OCI-LY1 (cell line): ENCODE measurements at regions not wholly inside any gene's neighbourhood (a gene's known extent, or its start where the extent isn't known, plus 50 kb on each side); places are given as distances from the start of the nearest gene placed in this dataset.

ENCODE experiments used
- EZH2 ChIP-seq: fragments of 200-600 bp; sonication (generic), shearing (Covaris generic); IDR thresholded peaks from 2 replicates; pipeline ENCODE4 v1.8.0; 2017; ENCODE audit warnings: borderline replicate concordance, mixed run types, mild to moderate bottlenecking, antibody characterized with exemption, low read length, moderate library complexity, mixed read lengths
- TF ChIP-seq, protein P1 (sequence below): fragments of 200-600 bp; sonication (generic), shearing (Covaris generic); IDR thresholded peaks from 2 replicates; pipeline ENCODE4 v1.5.1; 2017; ENCODE audit warnings: mild to moderate bottlenecking, antibody characterized with exemption, low read length, moderate library complexity, mixed read lengths

DNA sequence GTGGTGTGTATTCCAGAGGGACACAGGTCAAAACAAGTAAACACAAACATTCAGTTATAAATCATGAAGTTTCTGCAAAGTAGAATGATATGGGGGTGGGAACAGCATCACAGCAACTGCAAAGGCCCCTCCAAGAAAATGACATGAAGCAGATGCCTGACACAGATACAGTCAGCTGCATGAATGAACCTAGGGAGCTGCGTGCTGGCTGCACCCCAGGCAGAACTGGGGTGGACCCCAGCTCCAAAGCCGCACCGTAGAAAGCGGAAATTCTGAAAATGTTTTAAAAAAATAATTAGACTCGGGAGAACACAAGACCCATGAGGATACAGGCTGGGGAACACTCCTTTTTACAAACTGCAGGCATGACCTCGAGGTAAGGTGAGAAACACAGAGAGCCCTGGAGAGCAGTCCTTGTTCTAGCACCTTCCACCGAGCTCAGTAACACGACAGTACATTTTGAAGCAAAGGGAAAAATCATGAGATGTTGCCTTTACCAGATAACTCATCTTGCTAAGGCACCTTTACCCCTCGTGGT is 323.8 kb downstream of the SOX9 start:
- TF ChIP-seq, protein P1, sequence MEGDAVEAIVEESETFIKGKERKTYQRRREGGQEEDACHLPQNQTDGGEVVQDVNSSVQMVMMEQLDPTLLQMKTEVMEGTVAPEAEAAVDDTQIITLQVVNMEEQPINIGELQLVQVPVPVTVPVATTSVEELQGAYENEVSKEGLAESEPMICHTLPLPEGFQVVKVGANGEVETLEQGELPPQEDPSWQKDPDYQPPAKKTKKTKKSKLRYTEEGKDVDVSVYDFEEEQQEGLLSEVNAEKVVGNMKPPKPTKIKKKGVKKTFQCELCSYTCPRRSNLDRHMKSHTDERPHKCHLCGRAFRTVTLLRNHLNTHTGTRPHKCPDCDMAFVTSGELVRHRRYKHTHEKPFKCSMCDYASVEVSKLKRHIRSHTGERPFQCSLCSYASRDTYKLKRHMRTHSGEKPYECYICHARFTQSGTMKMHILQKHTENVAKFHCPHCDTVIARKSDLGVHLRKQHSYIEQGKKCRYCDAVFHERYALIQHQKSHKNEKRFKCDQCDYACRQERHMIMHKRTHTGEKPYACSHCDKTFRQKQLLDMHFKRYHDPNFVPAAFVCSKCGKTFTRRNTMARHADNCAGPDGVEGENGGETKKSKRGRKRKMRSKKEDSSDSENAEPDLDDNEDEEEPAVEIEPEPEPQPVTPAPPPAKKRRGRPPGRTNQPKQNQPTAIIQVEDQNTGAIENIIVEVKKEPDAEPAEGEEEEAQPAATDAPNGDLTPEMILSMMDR: no peak
- TF ChIP-seq EZH2: no peak
